Hepatocyte (in vitro differentiated cells): ENCODE measurements at regions not wholly inside any gene's neighbourhood (a gene's known extent, or its start where the extent isn't known, plus 50 kb on each side); places are given as distances from the start of the nearest gene placed in this dataset.
A peak's percentile ranks its signal among the peaks of the same experiment; 100 is the strongest.

Experiments
- DNase-seq: peaks from one replicate; pipeline ENCODE4 v3.0.0-alpha.2; 2016; ENCODE audit warnings: low spot score
- H2AFZ ChIP-seq: fragments of 200-600 bp; sonication (generic); 2 replicates; pipeline ENCODE4 v1.6.0; 2016; ENCODE audit warnings: antibody characterized with exemption, mild to moderate bottlenecking
- H3K27ac ChIP-seq: fragments of 200-600 bp; sonication (generic); 2 replicates; pipeline ENCODE4 v1.5.1; 2016; ENCODE audit warnings: mild to moderate bottlenecking
- H3K27me3 ChIP-seq: fragments of 200-600 bp; sonication (generic); 2 replicates; pipeline ENCODE4 v1.6.1; 2016
- H3K36me3 ChIP-seq: fragments of 200-600 bp; sonication (generic); replicated peaks from 2 replicates; pipeline ENCODE4 v1.5.1; 2016; ENCODE audit warnings: low read depth; ENCODE audit not compliant: insufficient read depth
- H3K4me1 ChIP-seq: fragments of 200-600 bp; sonication (generic); 2 replicates; pipeline ENCODE4 v1.5.1; 2016; ENCODE audit warnings: mild to moderate bottlenecking, moderate library complexity; ENCODE audit not compliant: insufficient read depth
- H3K4me2 ChIP-seq: fragments of 200-600 bp; sonication (generic); 2 replicates; pipeline ENCODE4 v1.6.0; 2016
- H3K4me3 ChIP-seq: fragments of 200-600 bp; sonication (generic); 2 replicates; pipeline ENCODE4 v1.5.1; 2016; ENCODE audit warnings: mild to moderate bottlenecking
- H3K79me2 ChIP-seq: fragments of 200-600 bp; sonication (generic); 2 replicates; pipeline ENCODE4 v1.6.0; 2017; ENCODE audit warnings: mild to moderate bottlenecking
- H3K9me2 ChIP-seq: fragments of 200-600 bp; sonication (generic); replicated peaks from 2 replicates; pipeline ENCODE4 v1.6.0; 2017; ENCODE audit warnings: mild to moderate bottlenecking; ENCODE audit not compliant: insufficient read depth
- H3K9me3 ChIP-seq: fragments of 200-600 bp; sonication (generic); 2 replicates; pipeline ENCODE4 v1.5.1; 2016; ENCODE audit warnings: low read depth, mild to moderate bottlenecking
- H4K20me1 ChIP-seq: fragments of 200-600 bp; sonication (generic); 2 replicates; pipeline ENCODE4 v1.6.0; 2016; ENCODE audit warnings: mild to moderate bottlenecking; ENCODE audit not compliant: insufficient read depth, poor library complexity, severe bottlenecking
- EZH2 ChIP-seq: fragments of 200-600 bp; sonication (generic); IDR thresholded peaks from 2 replicates; pipeline ENCODE4 v1.6.1; 2016; ENCODE audit warnings: antibody characterized with exemption, mild to moderate bottlenecking, borderline replicate concordance
- EZH2phosphoT487 ChIP-seq: fragments of 200-600 bp; sonication (generic); IDR thresholded peaks from one replicate; pipeline ENCODE4 v1.6.1; 2018; ENCODE audit warnings: antibody characterized with exemption, mild to moderate bottlenecking, low read depth, moderate library complexity; ENCODE audit not compliant: unreplicated experiment, severe bottlenecking
- WGBS: methylation state at CpG from one replicate; pipeline ENCODE4 v1.1.6; 2016; ENCODE audit warnings: low lambda C conversion rate; ENCODE audit errors: missing lambda C conversion rate; 5-methylcytosine and 5-hydroxymethylcytosine counted together
- TF ChIP-seq, protein P1 (sequence below): fragments of 200-600 bp; sonication (generic); IDR thresholded peaks from 2 replicates; pipeline ENCODE4 v1.5.1; 2016; ENCODE audit warnings: antibody characterized with exemption, mild to moderate bottlenecking; ENCODE audit not compliant: poor library complexity

DNA sequence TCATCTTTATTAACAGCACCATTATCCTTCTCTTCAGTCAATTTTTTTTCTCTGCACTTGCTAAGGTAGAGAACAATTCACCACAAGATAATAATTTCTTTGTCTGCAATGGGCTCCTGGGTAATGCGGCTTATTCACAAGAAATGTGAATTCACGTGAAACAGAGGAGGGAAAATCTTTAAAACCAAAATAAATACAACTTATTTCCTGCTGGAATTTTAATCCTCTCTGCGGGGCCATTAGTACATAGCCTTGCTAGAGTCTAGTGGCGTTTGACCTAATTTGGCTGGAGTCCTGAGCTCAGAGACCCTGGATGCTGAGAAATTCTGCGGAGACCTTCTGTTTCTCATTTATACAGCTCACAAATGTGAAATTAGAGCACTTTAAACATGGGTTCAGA lies 319.3 kb upstream of the MMADHC start:
- WGBS, result 59% methylated on average over 5 of the region's 5 CpGs

DNA sequence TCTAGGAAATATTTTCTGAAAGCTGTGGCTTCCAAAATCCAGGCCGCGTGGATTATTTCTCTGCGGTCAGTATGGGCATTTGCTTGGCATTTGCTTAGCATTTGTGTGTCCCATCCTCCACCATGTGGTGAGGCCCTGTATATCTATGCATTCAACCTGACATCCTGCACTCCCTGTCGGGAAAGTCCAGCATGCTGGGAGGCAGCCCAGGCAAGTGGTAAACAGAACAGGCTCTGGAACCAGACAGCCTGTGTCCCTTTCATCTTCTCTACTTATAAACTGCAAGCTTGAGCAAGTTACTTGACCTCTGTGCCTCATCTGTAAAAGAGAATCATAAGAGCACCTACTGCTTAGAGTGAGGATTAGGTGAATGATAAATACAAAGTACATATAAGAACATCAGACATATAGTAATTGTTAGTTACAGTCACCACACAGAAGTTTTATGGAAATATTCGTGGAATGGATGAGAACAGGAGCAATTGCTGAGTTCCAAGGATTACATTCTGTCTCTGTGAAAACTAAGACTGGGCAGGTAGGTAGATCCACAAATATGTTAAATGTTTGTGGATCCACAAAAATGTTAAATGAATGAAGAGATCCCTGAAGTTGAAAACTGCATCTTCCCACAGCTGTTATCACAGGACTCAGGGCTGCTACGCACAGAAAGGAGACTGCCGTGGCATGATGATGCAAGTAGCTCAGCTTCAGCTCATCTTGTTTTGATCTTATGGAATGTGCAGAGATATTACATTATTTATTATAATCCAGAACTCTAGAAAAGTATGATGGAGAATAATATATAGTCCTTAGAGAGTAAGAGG lies 317.0 kb upstream of the MMADHC start:
- H3K4me3 ChIP-seq, result no peak overlapping the region
- H3K9me3 ChIP-seq, result no peaks in the 10 kb centered on the region
- H3K4me2 ChIP-seq, result no peak overlapping the region
- no peaks in the 10 kb centered on the region for H4K20me1 ChIP-seq
- DNase-seq, result no peak
- H3K36me3 ChIP-seq, result no peaks in the 10 kb centered on the region
- H2AFZ ChIP-seq, result no peak overlapping the region
- H3K27me3 ChIP-seq, result no peaks in the 10 kb centered on the region
- TF ChIP-seq EZH2, result no peak
- no peak for TF ChIP-seq EZH2phosphoT487
- TF ChIP-seq, protein P1, sequence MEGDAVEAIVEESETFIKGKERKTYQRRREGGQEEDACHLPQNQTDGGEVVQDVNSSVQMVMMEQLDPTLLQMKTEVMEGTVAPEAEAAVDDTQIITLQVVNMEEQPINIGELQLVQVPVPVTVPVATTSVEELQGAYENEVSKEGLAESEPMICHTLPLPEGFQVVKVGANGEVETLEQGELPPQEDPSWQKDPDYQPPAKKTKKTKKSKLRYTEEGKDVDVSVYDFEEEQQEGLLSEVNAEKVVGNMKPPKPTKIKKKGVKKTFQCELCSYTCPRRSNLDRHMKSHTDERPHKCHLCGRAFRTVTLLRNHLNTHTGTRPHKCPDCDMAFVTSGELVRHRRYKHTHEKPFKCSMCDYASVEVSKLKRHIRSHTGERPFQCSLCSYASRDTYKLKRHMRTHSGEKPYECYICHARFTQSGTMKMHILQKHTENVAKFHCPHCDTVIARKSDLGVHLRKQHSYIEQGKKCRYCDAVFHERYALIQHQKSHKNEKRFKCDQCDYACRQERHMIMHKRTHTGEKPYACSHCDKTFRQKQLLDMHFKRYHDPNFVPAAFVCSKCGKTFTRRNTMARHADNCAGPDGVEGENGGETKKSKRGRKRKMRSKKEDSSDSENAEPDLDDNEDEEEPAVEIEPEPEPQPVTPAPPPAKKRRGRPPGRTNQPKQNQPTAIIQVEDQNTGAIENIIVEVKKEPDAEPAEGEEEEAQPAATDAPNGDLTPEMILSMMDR, result no peak
- no peaks in the 10 kb centered on the region for H3K9me2 ChIP-seq
- no peak overlapping the region for H3K27ac ChIP-seq
- no peaks in the 10 kb centered on the region for H3K79me2 ChIP-seq
- WGBS, result 73% methylated on average over 7 of the region's 7 CpGs
- peaks cover 6% of the 10 kb centered on the region for H3K4me1 ChIP-seq

More for the DNA sequence above, 319.3 kb upstream of the MMADHC start:
- TF ChIP-seq EZH2phosphoT487 (no peak), EZH2 (no peak)
- TF ChIP-seq, protein P1, result no peak
- H3K4me1 ChIP-seq, result peaks cover 6% of the 10 kb centered on the region
- no peak overlapping the region for H2AFZ ChIP-seq
- H3K4me3 ChIP-seq, result no peak overlapping the region
- no peaks in the 10 kb centered on the region for H3K9me2 ChIP-seq
- no peaks in the 10 kb centered on the region for H3K9me3 ChIP-seq
- no peak for DNase-seq
- no peaks in the 10 kb centered on the region for H3K27me3 ChIP-seq
- H3K36me3 ChIP-seq, result no peaks in the 10 kb centered on the region
- no peaks in the 10 kb centered on the region for H3K79me2 ChIP-seq
- peak overlapping the region; percentile 47 for H3K4me2 ChIP-seq
- H4K20me1 ChIP-seq, result no peaks in the 10 kb centered on the region
- H3K27ac ChIP-seq, result no peak overlapping the region

DNA sequence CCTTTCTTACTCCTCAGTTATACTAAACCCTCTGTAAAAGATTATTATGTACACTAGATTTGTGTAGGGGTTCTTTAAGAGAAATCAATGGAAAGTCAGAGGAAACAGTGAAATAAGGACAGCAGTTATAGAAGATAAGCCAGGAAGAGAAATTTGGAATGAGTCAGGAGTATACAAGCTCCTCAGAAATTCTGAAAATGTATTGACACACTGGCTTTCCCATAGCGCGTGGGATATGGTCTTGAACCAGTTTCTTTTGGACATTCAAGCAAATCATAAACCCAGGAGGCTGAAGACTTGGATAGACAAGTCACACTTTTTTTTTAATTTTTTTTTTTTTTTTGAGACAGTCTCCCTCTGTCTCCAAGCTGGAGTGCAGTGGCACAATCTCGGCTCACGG lies 316.1 kb upstream of the MMADHC start:
- TF ChIP-seq EZH2, result no peak
- TF ChIP-seq, protein P1, result no peak
- no peak for TF ChIP-seq EZH2phosphoT487
- Histone ChIP-seq H3K36me3 (no peaks in the 10 kb centered on the region), H3K4me2 (no peak overlapping the region), H3K9me3 (no peaks in the 10 kb centered on the region), H3K9me2 (no peaks in the 10 kb centered on the region), H2AFZ (no peak overlapping the region), H3K79me2 (no peaks in the 10 kb centered on the region), H3K4me3 (no peak overlapping the region), H4K20me1 (no peaks in the 10 kb centered on the region), H3K27me3 (no peaks in the 10 kb centered on the region), H3K4me1 (peaks cover under 1% of the 10 kb centered on the region), H3K27ac (no peak overlapping the region)
- 93% methylated on average over 4 of the region's 4 CpGs for WGBS
- no peak for DNase-seq
